ENCODE measurements at regions not wholly inside any gene's neighbourhood (a gene's known extent, or its start where the extent isn't known, plus 50 kb on each side); places are given as distances from the start of the nearest gene placed in this dataset.

- TF ChIP-seq CTCF (conservative IDR thresholded peaks at IDR 0.05; ENCODE audit: low read depth, low read length): no peak
- no peak for TF ChIP-seq EZH2 (IDR thresholded peaks at IDR 0.05; ENCODE audit: borderline replicate concordance, low read depth, low read length, poor library complexity, severe bottlenecking)
These were observed 134.1 kb upstream of the ETV3 start for GRCh38 chr1:157272264-157272663.
